AG09319 (cell line): ENCODE measurements at regions not wholly inside any gene's neighbourhood (a gene's known extent, or its start where the extent isn't known, plus 50 kb on each side); places are given as distances from the start of the nearest gene placed in this dataset.

ENCODE experiments used
- DNase-seq: peaks from one replicate; pipeline ENCODE4 v3.0.0-alpha.2; 2010; ENCODE audit warnings: low read depth; ENCODE audit errors: extremely low read depth
- CTCF ChIP-seq: IDR thresholded peaks from 2 replicates; pipeline ENCODE4 v1.5.1; 2011; ENCODE audit warnings: low read depth, mild to moderate bottlenecking, inconsistent platforms, low read length, moderate library complexity

GRCh38 chr15:26243382-26243781 lies 380.3 kb upstream of the ATP10A start:
- TF ChIP-seq CTCF: no peak
- no peak for DNase-seq

DNA sequence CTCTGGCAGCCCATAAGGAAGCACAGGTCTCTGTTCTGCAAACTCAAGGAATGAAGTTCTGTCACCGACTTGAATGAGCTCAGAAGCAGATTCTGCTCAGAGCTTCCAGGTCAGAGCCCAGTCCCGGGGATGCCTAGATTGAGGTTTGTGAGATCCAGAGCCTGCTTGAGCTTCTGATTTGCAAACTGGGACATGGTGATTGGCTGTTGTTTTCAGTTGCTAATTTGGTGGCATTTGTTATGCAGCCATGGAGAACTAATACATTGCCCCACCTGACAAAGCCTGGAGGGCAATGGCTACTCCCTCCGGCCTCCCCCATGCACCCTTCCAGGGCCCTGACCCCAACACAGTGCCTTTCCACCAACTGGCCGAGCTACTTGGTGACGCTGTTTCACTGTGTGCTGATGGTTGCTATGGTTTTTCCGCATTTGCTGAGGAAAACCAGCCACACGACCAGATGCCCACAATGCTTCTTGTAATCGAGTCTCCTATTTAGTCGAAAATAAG lies 379.5 kb upstream of the ATP10A start:
- DNase-seq: no peak
- TF ChIP-seq CTCF: no peak

DNA sequence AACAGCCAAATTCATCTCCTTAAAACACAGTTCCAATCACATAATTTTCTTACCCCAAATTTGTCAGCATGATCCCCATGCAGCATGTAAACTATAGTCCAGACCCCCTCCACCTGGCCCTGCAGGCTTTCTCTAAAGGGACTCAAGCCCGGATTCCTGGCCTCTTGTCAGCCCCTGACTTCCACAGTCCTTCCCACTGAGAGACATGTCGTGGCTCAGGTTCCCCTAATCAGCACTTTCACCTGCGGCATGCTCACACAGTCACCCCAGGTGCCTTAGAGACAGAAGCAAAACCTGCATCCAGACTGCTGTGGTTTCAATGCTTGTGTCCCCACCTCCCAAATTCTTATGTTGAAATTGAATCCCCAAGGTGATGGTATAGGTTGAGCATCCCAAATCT lies 372.7 kb upstream of the ATP10A start:
- no peak for TF ChIP-seq CTCF
- DNase-seq: no peak

DNA sequence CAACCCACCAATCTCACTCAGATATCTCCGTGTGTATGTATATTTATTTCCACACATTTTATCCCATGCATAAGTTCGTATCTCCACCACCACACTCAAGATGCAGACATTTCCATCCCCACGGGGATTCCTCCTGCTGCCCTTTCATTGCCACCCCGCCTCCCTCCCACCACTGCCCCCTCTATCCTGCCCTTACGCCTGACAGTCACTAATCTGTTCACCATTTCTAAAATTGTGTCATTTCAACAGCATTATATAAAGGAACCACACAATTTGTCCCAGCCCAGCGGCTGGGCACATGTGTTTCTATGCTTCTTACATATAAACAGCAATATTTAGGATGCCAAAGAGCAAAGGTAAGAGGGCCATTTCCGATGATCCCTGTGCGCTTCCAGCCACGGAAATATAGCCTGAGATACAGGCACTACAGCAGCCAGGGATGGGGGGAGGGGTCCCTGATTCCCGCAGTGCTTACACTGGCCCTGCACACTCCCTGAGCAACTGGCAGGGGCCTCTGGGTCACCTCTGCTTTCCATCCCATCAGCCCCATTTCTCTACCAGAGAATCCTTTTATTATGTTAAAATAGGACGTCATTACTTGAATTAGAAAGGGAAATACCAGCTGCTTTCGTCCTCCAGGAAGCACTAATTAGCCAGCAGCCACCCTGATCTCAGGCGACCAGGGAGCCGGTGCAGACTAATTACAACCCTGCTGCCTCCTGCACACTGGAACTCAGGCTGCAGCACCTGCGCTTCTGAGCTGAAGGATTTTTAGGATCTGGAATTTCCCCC lies 372.0 kb upstream of the ATP10A start:
- no peak for DNase-seq
- no peak for TF ChIP-seq CTCF

DNA sequence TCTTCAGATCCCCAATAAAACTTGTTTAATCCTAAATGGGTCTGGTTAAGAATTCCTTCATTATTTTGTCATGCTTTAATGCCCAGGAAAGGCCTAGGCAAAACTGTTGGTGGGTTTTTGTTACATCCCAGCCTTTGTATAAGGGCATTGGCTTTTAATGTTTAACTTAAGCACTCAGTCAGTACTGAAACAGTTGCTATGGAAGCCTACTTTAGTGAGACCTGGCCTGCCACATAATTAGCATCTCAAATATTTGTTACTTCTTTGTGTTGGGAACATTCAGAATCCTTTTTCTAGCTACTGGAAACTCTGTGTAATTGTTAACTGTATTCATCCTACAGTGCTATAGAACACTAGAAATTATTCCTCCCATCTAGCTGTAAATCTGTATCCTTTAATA lies 369.6 kb upstream of the ATP10A start:
- DNase-seq: no peak
- TF ChIP-seq CTCF: no peak

GRCh38 chr15:26231096-26231495 lies 368.0 kb upstream of the ATP10A start:
- no peak for DNase-seq
- no peak for TF ChIP-seq CTCF

- no peak for DNase-seq
- no peak for TF ChIP-seq CTCF
Observed at GRCh38 chr15:26224266-26224665, 361.1 kb upstream of the ATP10A start.
